Osteocyte (in vitro differentiated cells): ENCODE measurements at regions not wholly inside any gene's neighbourhood (a gene's known extent, or its start where the extent isn't known, plus 50 kb on each side); places are given as distances from the start of the nearest gene placed in this dataset.

Experiments used
- DNase-seq: peaks from one replicate; pipeline ENCODE4 v3.0.0; 2021; ENCODE audit warnings: mixed read lengths; ENCODE audit not compliant: unreplicated experiment; ENCODE audit errors: extremely low spot score
- H3K27ac Mint-ChIP-seq: one replicate; pipeline ENCODE4 v1.8.0; 2021; ENCODE audit warnings: mild to moderate bottlenecking, mixed read lengths; ENCODE audit not compliant: unreplicated experiment
- H3K27me3 Mint-ChIP-seq: one replicate; pipeline ENCODE4 v1.8.0; 2021; ENCODE audit warnings: mixed read lengths; ENCODE audit not compliant: unreplicated experiment
- H3K36me3 Mint-ChIP-seq: one replicate; pipeline ENCODE4 v1.8.0; 2021; ENCODE audit warnings: mixed read lengths; ENCODE audit not compliant: unreplicated experiment
- H3K4me1 Mint-ChIP-seq: one replicate; pipeline ENCODE4 v1.8.0; 2021; ENCODE audit warnings: mixed read lengths; ENCODE audit not compliant: unreplicated experiment
- H3K4me3 Mint-ChIP-seq: one replicate; pipeline ENCODE4 v1.8.0; 2021; ENCODE audit warnings: mild to moderate bottlenecking, moderate library complexity, mixed read lengths; ENCODE audit not compliant: unreplicated experiment
- H3K9me3 Mint-ChIP-seq: one replicate; pipeline ENCODE4 v1.8.0; 2021; ENCODE audit warnings: mixed read lengths; ENCODE audit not compliant: unreplicated experiment
- CTCF ChIP-seq: fragments of 200-600 bp; sonication (generic); IDR thresholded peaks from 2 replicates; pipeline ENCODE4 v1.5.0; 2021; ENCODE audit warnings: antibody characterized with exemption, mild to moderate bottlenecking, moderate library complexity

GRCh38 chr1:98103617-98104285, 182.9 kb upstream of the DPYD start:
- H3K9me3 Mint-ChIP-seq, result peaks cover 20% of the 10 kb centered on the region
- peaks cover 34% of the 10 kb centered on the region for H3K4me1 Mint-ChIP-seq
- peak overlapping the region; percentile 46 for H3K4me3 Mint-ChIP-seq
- peak; percentile 39 for TF ChIP-seq CTCF
- H3K27ac Mint-ChIP-seq, result peak overlapping the region; percentile 62
- no peak for DNase-seq
- peaks cover 12% of the 10 kb centered on the region for H3K36me3 Mint-ChIP-seq
- H3K27me3 Mint-ChIP-seq, result no peaks in the 10 kb centered on the region

GRCh38 chr1:98102345-98103030, 181.7 kb upstream of the DPYD start:
- no peak overlapping the region for H3K27ac Mint-ChIP-seq

GRCh38 chr1:98101364-98101763, 180.5 kb upstream of the DPYD start:
- no peak for DNase-seq
- Mint-ChIP-seq H3K9me3 (peaks cover 5% of the 10 kb centered on the region), H3K4me3 (no peak overlapping the region), H3K27ac (no peak overlapping the region), H3K27me3 (no peaks in the 10 kb centered on the region), H3K4me1 (peaks cover 35% of the 10 kb centered on the region), H3K36me3 (peaks cover 2% of the 10 kb centered on the region)
- no peak for TF ChIP-seq CTCF

More at GRCh38 chr1:98102345-98103030, 181.7 kb upstream of the DPYD start:
- H3K4me1 Mint-ChIP-seq, result peaks cover 35% of the 10 kb centered on the region
- peaks cover 3% of the 10 kb centered on the region for H3K36me3 Mint-ChIP-seq
- H3K9me3 Mint-ChIP-seq, result peaks cover 10% of the 10 kb centered on the region
- no peak for DNase-seq
- H3K4me3 Mint-ChIP-seq, result no peak overlapping the region
- no peaks in the 10 kb centered on the region for H3K27me3 Mint-ChIP-seq
- TF ChIP-seq CTCF, result no peak

DNA sequence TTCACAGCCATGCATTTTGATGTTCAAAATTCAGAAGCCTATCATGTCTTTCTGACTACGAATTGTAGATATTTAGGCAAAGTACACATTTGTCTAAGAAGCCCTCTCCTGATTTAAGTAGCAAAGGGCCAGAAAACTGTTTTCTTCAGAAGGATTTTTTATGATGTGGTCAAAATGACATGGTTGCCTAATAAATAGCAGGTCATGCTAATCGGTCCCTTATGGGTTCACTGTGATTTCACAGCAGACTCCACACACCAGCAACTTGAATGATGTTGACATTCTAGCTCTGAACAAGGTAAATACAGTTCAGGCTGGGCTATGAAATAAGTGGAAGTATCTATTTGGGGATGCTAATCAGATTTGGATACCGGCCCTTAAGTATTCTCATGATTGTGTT, 178.7 kb upstream of the DPYD start:
- no peak overlapping the region for H3K27ac Mint-ChIP-seq
- TF ChIP-seq CTCF, result no peak
- no peaks in the 10 kb centered on the region for H3K36me3 Mint-ChIP-seq
- H3K4me1 Mint-ChIP-seq, result peaks cover 39% of the 10 kb centered on the region
- H3K4me3 Mint-ChIP-seq, result no peak overlapping the region
- H3K9me3 Mint-ChIP-seq, result no peaks in the 10 kb centered on the region
- no peaks in the 10 kb centered on the region for H3K27me3 Mint-ChIP-seq
- DNase-seq, result no peak

DNA sequence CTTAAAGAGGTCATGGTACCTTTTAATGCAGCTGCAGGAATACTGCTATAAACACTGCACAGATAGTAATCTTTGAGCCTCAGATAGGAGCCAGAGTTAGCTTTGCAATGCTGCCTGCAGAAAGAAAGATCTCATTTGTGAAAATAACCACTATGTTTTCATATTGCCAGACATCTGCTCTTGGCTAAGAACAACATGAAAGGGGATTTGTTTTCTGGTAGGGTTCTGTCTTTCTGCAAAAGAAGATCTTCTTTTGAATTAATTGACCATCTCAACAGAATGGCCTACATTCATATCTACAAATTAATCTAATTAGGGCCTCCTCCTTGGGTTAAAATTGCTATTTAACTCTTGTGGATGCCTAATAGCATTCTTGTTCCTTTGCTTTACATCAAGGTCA, 177.6 kb upstream of the DPYD start:
- H3K9me3 Mint-ChIP-seq, result no peaks in the 10 kb centered on the region
- H3K4me3 Mint-ChIP-seq, result no peak overlapping the region
- TF ChIP-seq CTCF, result no peak
- H3K4me1 Mint-ChIP-seq, result peaks cover 29% of the 10 kb centered on the region
- H3K27me3 Mint-ChIP-seq, result no peaks in the 10 kb centered on the region
- no peaks in the 10 kb centered on the region for H3K36me3 Mint-ChIP-seq
- no peak for DNase-seq
- no peak overlapping the region for H3K27ac Mint-ChIP-seq
